Tongue (tissue), 1 donor: ENCODE measurements at regions not wholly inside any gene's neighbourhood (a gene's known extent, or its start where the extent isn't known, plus 50 kb on each side); places are given as distances from the start of the nearest gene placed in this dataset.

Experiments
- DNase-seq: peaks from one replicate; pipeline ENCODE4 v3.0.0-alpha.2; 2015

- no peak for DNase-seq
Measured at GRCh38 chr15:61528581-61528910, 299.4 kb upstream of the RORA start.

GRCh38 chr15:61527836-61528580, 298.9 kb upstream of the RORA start:
- no peak for DNase-seq

GRCh38 chr15:61524545-61524944, 295.4 kb upstream of the RORA start:
- DNase-seq = no peak

GRCh38 chr15:61524086-61524485, 295.0 kb upstream of the RORA start:
- DNase-seq = no peak

GRCh38 chr15:61522411-61522810, 293.3 kb upstream of the RORA start:
- no peak for DNase-seq

GRCh38 chr15:61521953-61522352, 292.9 kb upstream of the RORA start:
- peak; percentile 35 for DNase-seq

- no peak for DNase-seq
Measured at GRCh38 chr15:61519296-61519695, 290.2 kb upstream of the RORA start.

GRCh38 chr15:61518191-61518950, 289.3 kb upstream of the RORA start:
- DNase-seq = no peak

GRCh38 chr15:61517776-61518175, 288.7 kb upstream of the RORA start:
- no peak for DNase-seq

- no peak for DNase-seq
Measured at GRCh38 chr15:61517335-61517734, 288.2 kb upstream of the RORA start.

GRCh38 chr15:61511756-61512155, 282.7 kb upstream of the RORA start:
- no peak for DNase-seq

GRCh38 chr15:61511089-61511488, 282.0 kb upstream of the RORA start:
- DNase-seq = no peak

GRCh38 chr15:61509327-61509840, 280.3 kb upstream of the RORA start:
- no peak for DNase-seq

- DNase-seq = no peak
Measured at GRCh38 chr15:61503383-61503969, 274.4 kb upstream of the RORA start.

- no peak for DNase-seq
Measured at GRCh38 chr15:61501815-61502389, 272.8 kb upstream of the RORA start.

GRCh38 chr15:61500951-61501620, 272.0 kb upstream of the RORA start:
- no peak for DNase-seq

- no peak for DNase-seq
Measured at GRCh38 chr15:61500523-61500922, 271.4 kb upstream of the RORA start.

- DNase-seq = no peak
Measured at GRCh38 chr15:61499376-61499775, 270.3 kb upstream of the RORA start.

GRCh38 chr15:61489571-61489970, 260.5 kb upstream of the RORA start:
- no peak for DNase-seq

- DNase-seq = no peak
Measured at GRCh38 chr15:61483599-61483998, 254.5 kb upstream of the RORA start.

GRCh38 chr15:61481886-61482285, 252.8 kb upstream of the RORA start:
- DNase-seq = no peak

- peak; percentile 7 for DNase-seq
Measured at GRCh38 chr15:61480863-61481262, 251.8 kb upstream of the RORA start.
